Kasumi-1 (cell line): ENCODE measurements at regions not wholly inside any gene's neighbourhood (a gene's known extent, or its start where the extent isn't known, plus 50 kb on each side); places are given as distances from the start of the nearest gene placed in this dataset.

ENCODE experiments used
- DNase-seq, 2 experiments: peaks; one replicate each; lab custom pipeline; 2025; lab: John Stamatoyannopoulos, UW

DNA sequence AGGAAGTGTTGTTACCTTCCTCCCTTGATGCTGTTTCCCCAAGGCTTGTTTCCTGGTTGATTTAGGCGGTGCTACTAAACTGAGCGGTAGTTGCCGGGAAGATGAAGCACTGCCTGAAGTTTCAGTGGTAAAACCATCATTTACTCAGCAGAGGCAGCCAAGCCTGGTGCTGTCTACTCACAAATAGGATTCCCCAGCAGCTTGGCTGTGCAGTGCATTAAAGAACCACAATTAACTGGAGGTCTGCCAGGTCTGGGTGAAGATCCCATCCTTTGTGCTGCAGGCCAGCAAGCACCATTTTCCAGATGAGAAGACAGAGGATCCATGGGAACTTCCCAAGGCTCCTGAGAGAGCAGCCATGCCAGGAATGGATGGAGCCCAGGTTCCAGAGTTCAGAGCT, 231.9 kb upstream of the E2F8 start:
- DNase-seq, result no peak

GRCh38 chr11:19467904-19468303, 227.2 kb upstream of the E2F8 start:
- DNase-seq, result no peak

DNA sequence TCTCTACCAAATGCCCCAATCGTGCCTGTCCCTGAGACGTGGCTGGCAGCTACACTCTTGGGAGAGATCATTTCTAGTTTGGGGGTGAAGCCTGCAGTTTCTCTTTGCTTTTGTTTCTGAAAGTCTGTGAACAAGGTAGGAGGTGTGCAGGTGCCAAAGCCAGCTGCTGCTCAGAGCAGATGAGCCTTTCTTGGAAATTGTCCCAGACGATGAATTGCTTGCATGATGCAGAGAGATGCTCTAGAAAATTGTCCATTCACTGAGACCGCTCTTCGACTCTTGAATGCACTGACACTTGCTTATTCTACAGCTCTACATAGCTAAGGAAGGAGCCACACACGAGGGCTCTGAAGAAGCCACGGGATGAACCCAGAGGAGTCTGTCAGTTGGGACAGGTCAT, 225.6 kb upstream of the E2F8 start:
- DNase-seq, result no peak

DNA sequence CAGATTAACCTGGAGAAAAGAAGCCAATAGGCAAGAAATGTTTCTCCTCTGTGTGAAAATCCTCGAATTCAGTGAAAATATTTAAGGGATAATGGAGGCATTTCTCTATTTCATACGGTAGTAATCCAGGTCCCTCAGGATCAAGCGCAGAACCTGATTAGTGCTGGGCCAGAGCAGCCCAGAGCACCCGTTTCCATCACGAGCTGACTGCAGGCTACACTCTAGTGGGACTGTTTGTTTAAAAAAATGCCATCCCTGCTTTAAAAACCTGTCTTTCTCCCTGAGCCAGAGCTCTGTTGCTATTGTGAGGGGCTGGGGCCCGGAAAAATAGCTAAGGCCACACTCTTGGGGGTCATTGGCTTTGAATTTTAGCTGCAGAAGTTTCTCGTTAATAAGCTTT, 223.2 kb upstream of the E2F8 start:
- no peak for DNase-seq

DNA sequence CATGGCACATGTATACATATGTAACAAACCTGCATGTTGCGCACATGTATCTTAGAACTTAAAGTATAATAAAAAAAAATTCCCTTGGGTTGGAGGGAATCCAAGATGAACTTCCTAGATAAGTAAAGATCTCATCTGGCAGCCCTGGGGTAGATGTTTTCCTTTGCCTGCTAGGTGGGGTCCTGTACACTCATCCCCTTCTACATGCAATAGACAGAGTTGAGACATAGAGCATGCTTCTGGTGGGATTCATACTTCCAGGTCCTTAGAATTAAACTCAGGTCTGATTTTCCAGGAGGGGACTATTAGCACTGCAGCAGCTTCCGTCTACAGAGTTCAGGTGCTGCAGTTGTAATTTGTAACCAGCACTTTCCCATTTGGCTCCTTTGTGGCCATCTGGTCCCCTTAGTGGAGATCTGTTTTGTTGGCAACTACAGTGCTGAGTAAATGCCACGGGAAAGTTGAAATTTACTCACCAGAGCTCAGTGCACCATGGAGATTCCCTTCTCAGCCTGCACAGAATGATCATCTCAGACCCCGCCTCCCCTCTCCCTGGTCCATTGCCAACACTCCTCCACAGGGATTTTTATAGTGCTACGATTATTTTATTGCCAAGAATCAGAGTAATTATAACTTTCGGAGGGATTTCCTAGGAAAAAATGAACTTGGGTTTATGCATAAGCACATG, 220.1 kb upstream of the E2F8 start:
- no peak for DNase-seq

GRCh38 chr11:19459240-19459639, 218.5 kb upstream of the E2F8 start:
- no peak for DNase-seq

DNA sequence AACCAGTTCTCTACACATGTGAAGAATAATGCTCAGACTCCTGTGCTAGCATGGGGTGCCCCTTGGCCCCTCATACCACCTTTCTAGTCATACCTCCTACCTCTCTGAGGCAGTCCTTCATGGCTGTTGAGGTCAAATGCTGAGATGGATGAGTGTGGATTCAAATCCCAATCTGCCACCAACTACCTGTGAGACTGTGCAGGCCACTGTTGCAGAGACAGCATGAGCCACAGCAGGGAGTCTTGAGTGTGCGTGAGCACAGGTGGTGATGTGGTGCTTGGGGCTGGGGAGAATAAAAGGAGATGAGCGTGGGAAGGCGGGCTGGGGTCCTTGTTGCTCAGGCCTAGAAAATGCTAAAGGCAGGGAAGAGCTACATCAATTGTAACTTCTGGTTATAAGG, 218.0 kb upstream of the E2F8 start:
- DNase-seq, result no peak

- no peak for DNase-seq
Observed at GRCh38 chr11:19458231-19458630, 217.5 kb upstream of the E2F8 start.

DNA sequence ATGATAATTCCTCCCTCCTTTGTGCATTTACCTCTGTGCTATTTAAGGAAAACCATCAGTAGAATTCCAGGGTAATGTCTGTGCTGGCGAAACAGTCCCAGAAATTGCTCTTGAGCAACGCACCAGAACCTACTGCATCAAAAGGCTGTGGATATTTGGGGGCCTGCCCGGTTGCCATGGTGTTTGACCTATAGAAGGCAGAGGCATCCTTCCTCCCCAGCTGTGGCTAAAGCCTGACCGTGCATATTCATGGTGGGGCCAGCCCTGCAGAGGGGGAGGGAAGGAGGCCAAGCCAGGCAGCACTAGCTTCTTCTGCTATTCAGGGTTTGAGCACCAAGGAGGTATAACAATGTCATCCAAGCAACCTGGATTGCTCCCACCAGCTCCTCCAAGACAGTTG, 215.0 kb upstream of the E2F8 start:
- no peak for DNase-seq

DNA sequence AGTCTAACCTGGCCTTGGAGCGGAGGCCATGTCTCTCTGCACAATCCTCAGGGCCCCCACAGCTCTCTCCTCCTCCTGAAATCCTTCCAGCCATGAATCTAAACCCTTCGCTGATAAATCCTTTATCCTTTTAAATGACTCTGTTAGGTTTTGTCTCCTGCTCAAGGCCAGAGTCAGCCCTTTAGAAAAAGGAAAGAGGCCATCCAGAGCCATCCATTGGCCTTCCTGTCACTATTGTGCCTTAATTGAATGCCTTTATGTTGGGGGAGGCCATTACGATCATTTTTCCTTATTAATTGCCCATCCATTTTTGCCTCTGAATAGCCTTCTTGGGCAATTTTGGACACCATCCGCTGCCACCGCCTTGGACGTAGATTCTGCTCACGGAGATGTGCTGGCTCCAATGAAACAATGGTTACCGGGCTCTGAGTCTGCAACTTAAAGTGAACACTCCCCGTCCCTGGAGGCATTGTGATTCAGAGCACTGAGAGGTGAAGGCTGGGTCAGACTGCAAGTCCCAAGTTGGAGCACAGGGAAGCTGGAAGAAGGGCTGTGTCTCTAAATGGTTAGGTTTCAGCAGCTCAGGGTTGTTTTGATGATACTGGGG, 213.0 kb upstream of the E2F8 start:
- DNase-seq, result no peak

- no peak for DNase-seq
Observed at GRCh38 chr11:19451609-19452008, 210.9 kb upstream of the E2F8 start.

- DNase-seq, result no peak
Observed at GRCh38 chr11:19450282-19450681, 209.5 kb upstream of the E2F8 start.

DNA sequence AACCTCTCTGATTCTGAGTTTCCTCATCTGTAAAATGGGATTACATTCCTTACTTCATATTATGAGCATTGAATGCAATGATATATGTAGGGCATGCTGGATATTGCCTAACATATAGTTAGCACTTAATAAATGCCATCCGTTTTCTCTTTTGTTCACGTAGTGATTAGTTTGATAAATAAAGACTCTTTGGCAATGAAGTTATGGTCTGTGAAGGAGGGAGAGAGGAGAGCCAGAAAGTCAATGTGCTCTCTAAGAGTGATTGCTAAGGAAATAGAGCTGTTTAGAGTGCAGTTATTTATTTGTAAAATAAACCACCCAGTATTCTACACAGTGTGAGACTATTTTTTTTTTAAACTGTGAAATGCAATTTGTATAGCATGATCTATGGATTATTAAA, 207.9 kb upstream of the E2F8 start:
- no peak for DNase-seq

DNA sequence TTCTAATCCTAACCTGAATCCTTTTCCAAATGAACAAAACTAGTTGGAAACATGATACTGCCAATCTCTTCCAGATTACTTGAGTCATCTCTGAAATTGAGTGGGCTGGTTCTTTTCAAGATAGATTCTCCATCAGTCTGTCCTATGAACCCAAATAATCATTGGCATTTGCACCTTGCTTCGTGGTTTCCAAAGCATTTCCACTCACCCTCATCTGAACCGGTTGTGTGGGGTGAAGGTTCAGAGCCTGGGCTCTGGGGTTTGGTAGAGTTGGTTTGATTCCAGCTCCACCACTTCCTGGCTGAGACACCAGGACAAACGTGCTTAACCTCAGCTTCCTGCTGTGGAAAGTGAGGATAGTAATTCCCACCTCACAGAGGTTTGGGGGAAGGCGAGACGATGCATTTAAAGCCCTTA, 206.4 kb upstream of the E2F8 start:
- no peak for DNase-seq

DNA sequence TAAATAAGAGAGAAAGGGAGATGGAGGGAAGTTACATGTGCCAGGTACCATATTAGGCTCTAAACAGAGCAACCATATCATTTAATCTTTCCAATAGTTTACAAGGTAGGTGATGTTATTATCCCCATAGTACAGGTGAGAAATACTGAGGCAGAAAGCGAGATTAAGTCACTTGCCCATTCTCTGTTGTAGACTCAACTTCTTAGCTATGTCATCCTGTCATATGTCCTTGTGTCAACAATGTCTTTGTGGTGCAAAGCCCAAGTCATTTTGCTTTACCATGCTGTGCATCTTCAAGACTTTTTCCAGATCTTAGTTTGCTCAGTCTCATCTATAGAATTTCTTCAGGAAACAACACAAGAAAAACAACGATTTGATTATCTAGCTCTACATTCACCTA, 205.0 kb upstream of the E2F8 start:
- DNase-seq, result no peak

GRCh38 chr11:19444231-19444630, 203.5 kb upstream of the E2F8 start:
- DNase-seq, result no peak

- DNase-seq, result no peak
Observed at GRCh38 chr11:19442554-19442910, 201.8 kb upstream of the E2F8 start.

DNA sequence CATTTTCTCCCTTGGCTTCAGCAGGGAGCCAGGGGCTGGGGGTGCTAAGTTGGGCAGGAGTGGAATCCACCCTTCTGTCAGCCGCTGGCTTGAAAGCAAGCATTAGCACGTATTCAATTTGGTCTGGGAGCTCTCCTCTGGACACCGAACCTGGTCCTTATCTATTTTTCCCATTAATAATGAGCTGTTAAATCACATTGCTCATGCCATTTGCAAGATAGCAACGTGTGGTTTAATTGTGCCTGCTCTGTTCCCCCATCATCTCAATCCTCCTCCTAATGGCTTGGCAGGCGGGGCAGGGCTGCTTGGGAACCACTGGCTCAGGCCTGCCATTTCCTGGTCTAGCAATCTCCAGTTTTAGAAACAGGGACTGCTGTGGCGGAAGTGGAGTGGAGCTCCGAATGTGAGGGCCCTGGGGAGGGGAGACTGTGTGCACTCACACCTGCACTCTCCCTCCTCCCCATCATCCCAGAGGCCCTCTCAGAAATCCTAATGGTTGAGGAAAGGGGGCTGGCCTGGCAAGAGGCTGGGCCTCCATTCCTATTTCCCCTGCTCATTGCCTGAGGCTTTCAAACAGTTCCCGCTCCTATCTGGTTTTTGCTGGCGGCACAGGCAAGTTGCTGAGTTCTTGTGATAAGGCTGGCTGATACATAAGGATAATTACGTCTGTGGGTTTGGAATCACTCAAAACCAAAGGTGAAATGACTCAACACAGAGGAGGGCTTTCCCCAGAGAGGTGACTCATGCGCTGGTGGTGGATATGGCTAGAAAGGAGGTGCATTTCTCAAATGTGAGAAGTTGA, 201.2 kb upstream of the E2F8 start:
- DNase-seq, result no peak

DNA sequence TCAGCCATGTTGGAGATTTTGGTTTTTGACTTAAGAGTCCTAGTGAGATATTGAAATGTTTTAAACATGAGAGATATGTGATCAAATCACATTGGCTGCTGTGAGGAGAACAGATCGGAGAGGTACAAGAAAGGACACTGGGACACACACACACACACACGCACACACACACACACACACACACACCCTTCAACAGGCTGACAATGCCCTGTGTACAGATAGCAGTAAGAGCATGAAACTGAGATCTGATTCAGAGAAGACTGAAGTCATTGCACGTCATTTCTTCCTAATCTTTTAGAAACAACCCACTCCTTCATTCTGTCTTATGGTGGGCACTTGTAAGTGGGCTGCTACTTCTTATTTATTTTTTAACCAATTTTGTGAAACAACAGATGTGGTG, 200.5 kb upstream of the E2F8 start:
- DNase-seq, result no peak

- no peak for DNase-seq
Observed at GRCh38 chr11:19437760-19438159, 197.0 kb upstream of the E2F8 start.

GRCh38 chr11:19436932-19437331, 196.2 kb upstream of the E2F8 start:
- DNase-seq, result no peak

DNA sequence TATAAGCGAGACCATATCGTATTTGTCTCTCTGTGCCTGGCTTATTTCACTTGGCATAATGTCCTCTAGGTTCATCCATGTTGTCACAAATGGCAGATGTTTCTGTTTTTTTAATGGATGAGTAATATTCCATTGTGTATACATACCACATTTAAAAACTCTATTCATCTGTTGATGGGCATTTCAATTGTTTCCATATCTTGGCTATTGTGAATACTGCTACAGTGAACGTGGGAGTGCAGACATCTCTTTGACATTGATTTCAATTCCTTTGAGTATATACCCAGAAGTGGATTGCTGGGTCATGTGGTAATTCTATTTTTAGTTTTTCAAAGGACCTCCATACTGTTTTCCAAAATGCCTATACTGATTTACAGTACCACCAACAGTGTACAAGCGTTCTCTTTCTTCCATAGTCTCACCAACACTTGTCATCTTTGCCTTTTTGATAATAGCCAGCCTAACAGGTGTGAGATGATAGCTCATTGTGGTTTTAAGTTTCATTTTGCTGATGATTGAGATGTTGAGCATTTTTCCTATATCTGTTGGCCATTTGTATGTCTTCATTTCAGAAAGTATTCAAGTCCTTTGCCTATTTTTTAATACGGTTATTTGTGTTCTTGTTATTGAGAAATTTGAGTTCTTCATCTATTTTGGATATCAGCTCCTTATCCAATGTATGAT, 194.7 kb upstream of the E2F8 start:
- no peak for DNase-seq

DNA sequence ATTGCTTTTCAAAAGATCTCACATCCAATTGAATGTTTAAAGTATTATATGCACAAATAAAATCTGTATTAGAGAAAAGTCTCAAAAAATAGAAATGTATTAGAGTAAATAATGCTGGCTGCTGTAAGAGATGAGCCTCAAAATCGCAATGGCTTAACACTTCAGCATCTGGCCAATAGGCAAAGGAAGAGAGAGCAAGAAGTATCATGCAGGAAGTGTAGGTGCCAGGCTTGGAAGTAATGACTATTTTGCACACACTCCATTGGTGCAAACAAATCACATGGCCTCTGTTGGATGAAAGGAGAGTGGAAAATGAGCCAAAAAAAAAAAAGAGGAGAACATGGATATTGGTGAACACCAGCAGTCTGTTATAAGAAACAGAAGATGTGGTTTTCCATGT, 193.0 kb upstream of the E2F8 start:
- DNase-seq, result no peak
